ENCODE measurements at regions not wholly inside any gene's neighbourhood (a gene's known extent, or its start where the extent isn't known, plus 50 kb on each side); places are given as distances from the start of the nearest gene placed in this dataset.

- no peaks in the 10 kb centered on the region for H3K9me3 ChIP-seq (ENCODE audit: low read depth)
- no peaks in the 10 kb centered on the region for H3K4me1 ChIP-seq (ENCODE audit: insufficient read depth)
- no peak for TF ChIP-seq CTCF (IDR thresholded peaks at IDR 0.05; ENCODE audit: poor library complexity)
- no peak for TF ChIP-seq EZH2phosphoT487 (IDR thresholded peaks at IDR 0.05; ENCODE audit: low read depth, severe bottlenecking, unreplicated experiment)
- no peak for TF ChIP-seq EZH2 (IDR thresholded peaks at IDR 0.05; ENCODE audit: borderline replicate concordance)
- H3K9me2 ChIP-seq (replicated peaks; ENCODE audit: insufficient read depth), result no peaks in the 10 kb centered on the region
- no peak overlapping the region for H2AFZ ChIP-seq
- no peak overlapping the region for H3K4me3 ChIP-seq
- H4K20me1 ChIP-seq (ENCODE audit: insufficient read depth, poor library complexity, severe bottlenecking), result no peaks in the 10 kb centered on the region
- no peak for DNase-seq (ENCODE audit: low spot score)
- no peaks in the 10 kb centered on the region for H3K36me3 ChIP-seq (replicated peaks; ENCODE audit: insufficient read depth, low read depth)
- H3K79me2 ChIP-seq, result no peaks in the 10 kb centered on the region
- H3K27me3 ChIP-seq, result no peaks in the 10 kb centered on the region
- no peak overlapping the region for H3K27ac ChIP-seq
- H3K4me2 ChIP-seq, result no peak overlapping the region
Observed at GRCh38 chr6:23483896-23484295, 642.1 kb upstream of the NRSN1 start.

GRCh38 chr6:23494367-23494766, 631.6 kb upstream of the NRSN1 start:
- WGBS (ENCODE audit: low lambda C conversion rate, missing lambda C conversion rate), result 85% methylated on average over 4 of the region's 4 CpGs
- H2AFZ ChIP-seq, result no peak overlapping the region
- no peaks in the 10 kb centered on the region for H3K36me3 ChIP-seq (replicated peaks; ENCODE audit: insufficient read depth, low read depth)
- H3K4me3 ChIP-seq, result no peak overlapping the region
- no peaks in the 10 kb centered on the region for H4K20me1 ChIP-seq (ENCODE audit: insufficient read depth, poor library complexity, severe bottlenecking)
- H3K4me2 ChIP-seq, result no peak overlapping the region
- H3K27me3 ChIP-seq, result no peaks in the 10 kb centered on the region
- no peaks in the 10 kb centered on the region for H3K9me3 ChIP-seq (ENCODE audit: low read depth)
- peaks cover 3% of the 10 kb centered on the region for H3K9me2 ChIP-seq (replicated peaks; ENCODE audit: insufficient read depth)
- TF ChIP-seq CTCF (IDR thresholded peaks at IDR 0.05; ENCODE audit: poor library complexity) (no peak), EZH2phosphoT487 (IDR thresholded peaks at IDR 0.05; ENCODE audit: low read depth, severe bottlenecking, unreplicated experiment) (no peak), EZH2 (IDR thresholded peaks at IDR 0.05; ENCODE audit: borderline replicate concordance) (no peak)
- H3K27ac ChIP-seq, result no peak overlapping the region
- H3K4me1 ChIP-seq (ENCODE audit: insufficient read depth), result no peaks in the 10 kb centered on the region
- DNase-seq (ENCODE audit: low spot score), result no peak
- H3K79me2 ChIP-seq, result no peaks in the 10 kb centered on the region

GRCh38 chr6:23498013-23498412, 628.0 kb upstream of the NRSN1 start:
- Histone ChIP-seq H3K4me3 (no peak overlapping the region), H3K9me3 (ENCODE audit: low read depth) (no peaks in the 10 kb centered on the region), H3K27ac (no peak overlapping the region), H3K79me2 (no peaks in the 10 kb centered on the region), H3K36me3 (replicated peaks; ENCODE audit: insufficient read depth, low read depth) (no peaks in the 10 kb centered on the region), H3K9me2 (replicated peaks; ENCODE audit: insufficient read depth) (peaks cover 3% of the 10 kb centered on the region), H2AFZ (no peak overlapping the region), H4K20me1 (ENCODE audit: insufficient read depth, poor library complexity, severe bottlenecking) (no peaks in the 10 kb centered on the region), H3K27me3 (no peaks in the 10 kb centered on the region), H3K4me2 (no peak overlapping the region), H3K4me1 (ENCODE audit: insufficient read depth) (no peaks in the 10 kb centered on the region)
- peak; percentile 3 for DNase-seq (ENCODE audit: low spot score)
- 29% methylated on average over 4 of the region's 4 CpGs for WGBS (ENCODE audit: low lambda C conversion rate, missing lambda C conversion rate)
- TF ChIP-seq CTCF (IDR thresholded peaks at IDR 0.05; ENCODE audit: poor library complexity), result no peak
- no peak for TF ChIP-seq EZH2phosphoT487 (IDR thresholded peaks at IDR 0.05; ENCODE audit: low read depth, severe bottlenecking, unreplicated experiment)
- no peak for TF ChIP-seq EZH2 (IDR thresholded peaks at IDR 0.05; ENCODE audit: borderline replicate concordance)

- no peaks in the 10 kb centered on the region for H3K9me3 ChIP-seq (ENCODE audit: low read depth)
- H4K20me1 ChIP-seq (ENCODE audit: insufficient read depth, poor library complexity, severe bottlenecking), result no peaks in the 10 kb centered on the region
- TF ChIP-seq EZH2phosphoT487 (IDR thresholded peaks at IDR 0.05; ENCODE audit: low read depth, severe bottlenecking, unreplicated experiment), result no peak
- TF ChIP-seq EZH2 (IDR thresholded peaks at IDR 0.05; ENCODE audit: borderline replicate concordance), result no peak
- no peak for TF ChIP-seq CTCF (IDR thresholded peaks at IDR 0.05; ENCODE audit: poor library complexity)
- no peaks in the 10 kb centered on the region for H3K79me2 ChIP-seq
- no peaks in the 10 kb centered on the region for H3K36me3 ChIP-seq (replicated peaks; ENCODE audit: insufficient read depth, low read depth)
- 79% methylated on average over 1 of the region's 1 CpG for WGBS (ENCODE audit: low lambda C conversion rate, missing lambda C conversion rate)
- no peaks in the 10 kb centered on the region for H3K4me1 ChIP-seq (ENCODE audit: insufficient read depth)
- no peaks in the 10 kb centered on the region for H3K27me3 ChIP-seq
- H2AFZ ChIP-seq, result no peak overlapping the region
- H3K9me2 ChIP-seq (replicated peaks; ENCODE audit: insufficient read depth), result peaks cover 3% of the 10 kb centered on the region
- no peak overlapping the region for H3K4me2 ChIP-seq
- H3K4me3 ChIP-seq, result no peak overlapping the region
- no peak overlapping the region for H3K27ac ChIP-seq
- DNase-seq (ENCODE audit: low spot score), result no peak
Observed at GRCh38 chr6:23499549-23499948, 626.5 kb upstream of the NRSN1 start.
